Right lobe of liver (tissue), 4 donors: ENCODE measurements at regions not wholly inside any gene's neighbourhood (a gene's known extent, or its start where the extent isn't known, plus 50 kb on each side); places are given as distances from the start of the nearest gene placed in this dataset.

Source experiments
- POLR2A ChIP-seq: fragments of 450-650 bp; IDR thresholded peaks from one replicate; pipeline ENCODE4 v1.6.1; 2017; ENCODE audit warnings: antibody characterized with exemption, mild to moderate bottlenecking
- TF ChIP-seq, protein P1 (sequence below), 4 donors: fragments of 200-600 bp in 3 of 4; fragments of 450-650 bp in 1 of 4; IDR thresholded peaks; one replicate each; pipeline versions ENCODE4 v1.5.1 to v1.8.0; 2016 to 2022; ENCODE audit warnings: antibody characterized with exemption in 4 of 4, mild to moderate bottlenecking in 2 of 4
- donor health status: DM: no; HTN: no; CAD: no.
- donor health status: DM: no; HTN: no; CAD: no.
- donor health status: DM: no; HTN: yes; CAD: no.

DNA sequence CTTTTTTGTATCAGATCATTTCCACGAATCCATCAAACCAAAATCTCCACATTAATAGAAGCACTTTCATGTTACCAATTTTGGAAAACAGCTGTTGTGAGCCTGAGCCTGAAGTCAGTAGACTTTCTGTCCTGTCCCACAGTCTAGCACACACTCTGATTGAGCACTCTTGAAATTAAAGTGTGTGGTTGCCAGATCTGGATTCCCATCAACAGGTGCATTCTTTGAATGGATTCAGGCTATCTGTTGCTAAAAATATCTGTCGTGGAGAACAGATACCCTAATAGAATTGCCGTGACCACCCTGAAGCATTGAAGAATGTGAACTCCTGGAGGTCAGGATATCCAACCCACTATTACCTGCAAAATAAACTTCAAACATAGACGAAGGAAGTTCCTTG, 73.3 kb downstream of the TFAP2A start:
- TF ChIP-seq, protein P1, sequence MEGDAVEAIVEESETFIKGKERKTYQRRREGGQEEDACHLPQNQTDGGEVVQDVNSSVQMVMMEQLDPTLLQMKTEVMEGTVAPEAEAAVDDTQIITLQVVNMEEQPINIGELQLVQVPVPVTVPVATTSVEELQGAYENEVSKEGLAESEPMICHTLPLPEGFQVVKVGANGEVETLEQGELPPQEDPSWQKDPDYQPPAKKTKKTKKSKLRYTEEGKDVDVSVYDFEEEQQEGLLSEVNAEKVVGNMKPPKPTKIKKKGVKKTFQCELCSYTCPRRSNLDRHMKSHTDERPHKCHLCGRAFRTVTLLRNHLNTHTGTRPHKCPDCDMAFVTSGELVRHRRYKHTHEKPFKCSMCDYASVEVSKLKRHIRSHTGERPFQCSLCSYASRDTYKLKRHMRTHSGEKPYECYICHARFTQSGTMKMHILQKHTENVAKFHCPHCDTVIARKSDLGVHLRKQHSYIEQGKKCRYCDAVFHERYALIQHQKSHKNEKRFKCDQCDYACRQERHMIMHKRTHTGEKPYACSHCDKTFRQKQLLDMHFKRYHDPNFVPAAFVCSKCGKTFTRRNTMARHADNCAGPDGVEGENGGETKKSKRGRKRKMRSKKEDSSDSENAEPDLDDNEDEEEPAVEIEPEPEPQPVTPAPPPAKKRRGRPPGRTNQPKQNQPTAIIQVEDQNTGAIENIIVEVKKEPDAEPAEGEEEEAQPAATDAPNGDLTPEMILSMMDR (IDR thresholded peaks at IDR 0.05): no peak
- no peak for TF ChIP-seq POLR2A
